Panc1 (cell line): ENCODE measurements at regions not wholly inside any gene's neighbourhood (a gene's known extent, or its start where the extent isn't known, plus 50 kb on each side); places are given as distances from the start of the nearest gene placed in this dataset.

Source experiments
- CTCF ChIP-seq: fragments of 450-650 bp; IDR thresholded peaks from 2 replicates; pipeline ENCODE4 v1.5.1; 2017; ENCODE audit warnings: mild to moderate bottlenecking
- POLR2AphosphoS5 ChIP-seq: IDR thresholded peaks from 2 replicates; pipeline ENCODE4 v1.6.1; 2012; ENCODE audit warnings: mild to moderate bottlenecking, low read depth, low read length, moderate library complexity
- TCF7L2 ChIP-seq: IDR thresholded peaks from 2 replicates; pipeline ENCODE4 v1.6.1; 2011; ENCODE audit warnings: mild to moderate bottlenecking, low read depth, low read length, inconsistent platforms

- TF ChIP-seq TCF7L2 (no peak), POLR2AphosphoS5 (no peak), CTCF (no peak)
These were observed 143.8 kb downstream of the PALM2AKAP2 start for GRCh38 chr9:109923806-109924205.
